HEK293T (cell line): ENCODE measurements at regions not wholly inside any gene's neighbourhood (a gene's known extent, or its start where the extent isn't known, plus 50 kb on each side); places are given as distances from the start of the nearest gene placed in this dataset.

Experiments
- CTCF ChIA-PET: fragments of 350-600 bp; formaldehyde crosslinking; extraction: SDS; loops from one replicate; lab custom pipeline; 2021; ENCODE audit warnings: antibody characterized with exemption, inconsistent platforms; lab: Yijun Ruan, JAX
- POLR2A ChIA-PET: fragments of 350-600 bp; formaldehyde crosslinking; extraction: SDS; loops from one replicate; lab custom pipeline; 2020; ENCODE audit warnings: antibody characterized with exemption, inconsistent platforms; lab: Yijun Ruan, JAX
- DNase-seq: peaks from one replicate; pipeline ENCODE4 v3.0.0; 2012; ENCODE audit warnings: mixed read lengths; ENCODE audit errors: extremely low spot score
- ARNT ChIP-seq: fragments of 450-650 bp; IDR thresholded peaks from 2 replicates; pipeline ENCODE4 v1.6.1; 2017; ENCODE audit warnings: mild to moderate bottlenecking
- BHLHE40 ChIP-seq: fragments of 450-650 bp; IDR thresholded peaks from 2 replicates; pipeline ENCODE4 v1.6.1; 2016; ENCODE audit warnings: mild to moderate bottlenecking, moderate library complexity, borderline replicate concordance
- CTBP1 ChIP-seq: fragments of 450-650 bp; IDR thresholded peaks from 2 replicates; pipeline ENCODE4 v1.6.1; 2016; ENCODE audit warnings: borderline replicate concordance
- ELF4 ChIP-seq: fragments of 450-650 bp; IDR thresholded peaks from 2 replicates; pipeline ENCODE4 v1.6.1; 2017; ENCODE audit warnings: antibody characterized with exemption
- FOXA1 ChIP-seq: fragments of 450-650 bp; IDR thresholded peaks from 2 replicates; pipeline ENCODE4 v1.6.1; 2016; ENCODE audit warnings: mild to moderate bottlenecking
- FOXK2 ChIP-seq: fragments of 450-650 bp; IDR thresholded peaks from 2 replicates; pipeline ENCODE4 v1.6.1; 2016; ENCODE audit warnings: mild to moderate bottlenecking
- FOXM1 ChIP-seq: fragments of 450-650 bp; IDR thresholded peaks from 2 replicates; pipeline ENCODE4 v1.6.1; 2017; ENCODE audit warnings: mild to moderate bottlenecking, borderline replicate concordance
- HDGF ChIP-seq: fragments of 450-650 bp; IDR thresholded peaks from 2 replicates; pipeline ENCODE4 v1.6.1; 2017; ENCODE audit warnings: antibody characterized with exemption, borderline replicate concordance
- L3MBTL2 ChIP-seq: fragments of 450-650 bp; conservative IDR thresholded peaks from 2 replicates; pipeline ENCODE4 v1.6.1; 2016; ENCODE audit warnings: mild to moderate bottlenecking
- LEF1 ChIP-seq: fragments of 450-650 bp; IDR thresholded peaks from 2 replicates; pipeline ENCODE4 v1.6.1; 2017; ENCODE audit warnings: mild to moderate bottlenecking, borderline replicate concordance
- NFRKB ChIP-seq: fragments of 450-650 bp; IDR thresholded peaks from 2 replicates; pipeline ENCODE4 v1.6.1; 2016; ENCODE audit warnings: mild to moderate bottlenecking, moderate library complexity
- SP1 ChIP-seq: fragments of 450-650 bp; IDR thresholded peaks from 2 replicates; pipeline ENCODE4 v1.6.1; 2017
- SUZ12 ChIP-seq: fragments of 450-650 bp; IDR thresholded peaks from 2 replicates; pipeline ENCODE4 v1.6.1; 2016; ENCODE audit warnings: mild to moderate bottlenecking
- TARDBP ChIP-seq: fragments of 450-650 bp; IDR thresholded peaks from 2 replicates; pipeline ENCODE4 v1.6.1; 2016
- ZNF384 ChIP-seq: fragments of 450-650 bp; IDR thresholded peaks from 2 replicates; pipeline ENCODE4 v1.6.1; 2016
- TF ChIP-seq, protein P1 (sequence below): fragments of 450-650 bp; IDR thresholded peaks from 2 replicates; pipeline ENCODE4 v1.6.1; 2016

DNA sequence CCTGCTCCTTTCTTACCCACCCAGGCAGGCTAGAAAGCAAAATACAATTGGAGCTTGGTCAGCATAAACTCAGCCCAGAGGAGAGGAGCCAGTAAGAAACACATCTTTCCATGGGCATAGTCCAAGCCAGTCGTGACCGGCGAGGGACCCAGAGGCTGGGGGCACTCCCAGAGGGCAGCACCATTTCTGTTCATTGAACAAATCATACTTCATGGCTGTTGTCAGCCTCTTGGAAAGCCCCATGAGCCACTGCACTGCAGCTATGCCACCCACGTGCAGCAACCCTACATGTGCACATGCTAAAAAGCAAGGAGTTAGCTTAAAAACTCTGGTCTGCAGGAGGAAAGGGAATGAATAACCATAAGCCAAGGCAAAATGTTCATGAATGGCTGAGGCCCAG, 90.0 kb upstream of the CDKN3 start:
- ChIA-PET POLR2A (no interaction called here), CTCF (interaction anchor here (3.1 kb wide), 1 partner anchor 22 kb away, joined by 11 read pairs; no protein-coding TSS in a partner anchor)
- TF ChIP-seq ZNF384 (no peak), SUZ12 (no peak), FOXK2 (no peak), ARNT (no peak), SP1 (no peak), ELF4 (no peak), CTBP1 (no peak), FOXM1 (no peak), LEF1 (no peak), L3MBTL2 (no peak), FOXA1 (no peak)
- no peak for DNase-seq

DNA sequence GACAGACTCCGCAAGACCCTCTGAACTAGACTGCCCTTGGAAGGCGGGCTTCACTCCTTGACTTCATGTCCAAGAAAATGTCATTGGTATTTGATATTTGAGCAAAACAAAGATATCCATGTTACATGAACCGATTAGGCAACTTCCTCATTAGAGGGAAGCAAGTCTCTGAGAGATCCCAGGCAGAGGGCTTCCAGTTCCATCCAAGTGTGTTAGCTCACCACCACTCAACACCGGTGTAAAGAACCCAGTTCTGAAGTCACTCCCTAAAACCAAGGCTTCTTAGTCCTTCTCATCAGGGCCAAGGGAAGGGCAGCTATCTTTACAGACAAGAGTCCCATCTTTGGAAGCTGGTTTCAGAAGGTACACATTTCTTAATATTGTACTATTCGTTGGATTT, 87.2 kb upstream of the CDKN3 start:
- POLR2A ChIA-PET = no interaction called here
- no peak for DNase-seq
- CTCF ChIA-PET = no interaction called here
- TF ChIP-seq HDGF (no peak), NFRKB (no peak), BHLHE40 (no peak), L3MBTL2 (no peak), LEF1 (no peak), SP1 (no peak), ELF4 (no peak), ARNT (no peak)
- TF ChIP-seq, protein P1, sequence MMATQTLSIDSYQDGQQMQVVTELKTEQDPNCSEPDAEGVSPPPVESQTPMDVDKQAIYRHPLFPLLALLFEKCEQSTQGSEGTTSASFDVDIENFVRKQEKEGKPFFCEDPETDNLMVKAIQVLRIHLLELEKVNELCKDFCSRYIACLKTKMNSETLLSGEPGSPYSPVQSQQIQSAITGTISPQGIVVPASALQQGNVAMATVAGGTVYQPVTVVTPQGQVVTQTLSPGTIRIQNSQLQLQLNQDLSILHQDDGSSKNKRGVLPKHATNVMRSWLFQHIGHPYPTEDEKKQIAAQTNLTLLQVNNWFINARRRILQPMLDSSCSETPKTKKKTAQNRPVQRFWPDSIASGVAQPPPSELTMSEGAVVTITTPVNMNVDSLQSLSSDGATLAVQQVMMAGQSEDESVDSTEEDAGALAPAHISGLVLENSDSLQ = no peak

DNA sequence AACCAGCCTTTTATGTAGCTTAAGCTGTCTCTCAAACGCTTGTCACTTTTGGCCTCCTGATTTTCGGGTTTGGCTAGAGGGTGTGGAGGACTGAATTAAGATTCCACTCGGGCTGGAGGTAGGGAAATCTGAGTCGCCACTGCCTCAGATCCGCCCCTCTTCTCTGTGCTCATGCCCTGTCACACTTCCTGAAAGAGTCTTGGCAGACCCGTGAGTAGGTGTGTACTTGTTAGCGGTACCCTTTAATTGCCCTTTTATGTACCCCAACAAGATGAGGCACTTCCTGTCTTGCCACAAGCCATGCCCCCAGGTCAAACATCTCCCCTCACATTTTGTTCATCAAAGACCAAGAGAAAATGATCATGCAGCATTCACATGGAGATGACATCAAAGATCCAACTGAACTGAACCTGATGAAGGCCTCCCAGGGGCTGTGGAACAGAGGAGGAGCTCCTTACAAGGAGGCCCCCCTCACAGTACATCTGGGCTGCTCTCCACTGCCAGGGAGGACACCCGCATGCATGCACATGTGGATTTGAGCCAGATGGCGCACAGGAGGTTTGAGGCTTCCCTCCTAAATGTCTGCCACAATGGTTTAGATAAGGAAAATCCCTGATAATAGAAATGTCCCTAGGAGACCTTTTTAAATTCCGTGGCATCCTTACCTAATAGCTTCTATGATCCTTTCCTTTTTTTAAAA, 86.5 kb upstream of the CDKN3 start:
- POLR2A ChIA-PET = no interaction called here
- CTCF ChIA-PET = no interaction called here
- no peak for DNase-seq
- TF ChIP-seq FOXA1 (no peak), TARDBP (no peak), CTBP1 (no peak), BHLHE40 (no peak), HDGF (no peak), ELF4 (no peak), ZNF384 (no peak), ARNT (no peak), L3MBTL2 (no peak), FOXM1 (no peak), LEF1 (no peak), NFRKB (no peak), SP1 (no peak), SUZ12 (no peak), FOXK2 (no peak)
- TF ChIP-seq, protein P1 = no peak

DNA sequence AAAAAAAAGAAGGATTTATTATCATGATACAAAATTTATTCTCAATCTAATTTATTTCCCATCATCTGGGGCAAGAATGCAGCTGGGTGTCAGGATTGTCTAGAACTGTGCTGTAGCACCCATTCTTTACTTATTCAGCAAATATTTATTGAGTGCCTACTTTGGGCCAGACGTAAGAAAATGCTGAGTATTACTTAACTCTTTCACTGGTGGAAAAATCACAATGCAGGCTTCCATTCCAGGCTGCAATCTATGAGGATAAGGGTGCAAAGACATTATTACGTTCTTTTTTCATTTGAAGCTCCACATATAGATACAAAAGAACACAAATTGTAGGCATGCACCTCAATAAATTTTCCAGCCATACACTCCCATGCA, 86.0 kb upstream of the CDKN3 start:
- no peak for TF ChIP-seq ELF4
- ChIA-PET CTCF (no interaction called here), POLR2A (no interaction called here)
- DNase-seq = no peak

DNA sequence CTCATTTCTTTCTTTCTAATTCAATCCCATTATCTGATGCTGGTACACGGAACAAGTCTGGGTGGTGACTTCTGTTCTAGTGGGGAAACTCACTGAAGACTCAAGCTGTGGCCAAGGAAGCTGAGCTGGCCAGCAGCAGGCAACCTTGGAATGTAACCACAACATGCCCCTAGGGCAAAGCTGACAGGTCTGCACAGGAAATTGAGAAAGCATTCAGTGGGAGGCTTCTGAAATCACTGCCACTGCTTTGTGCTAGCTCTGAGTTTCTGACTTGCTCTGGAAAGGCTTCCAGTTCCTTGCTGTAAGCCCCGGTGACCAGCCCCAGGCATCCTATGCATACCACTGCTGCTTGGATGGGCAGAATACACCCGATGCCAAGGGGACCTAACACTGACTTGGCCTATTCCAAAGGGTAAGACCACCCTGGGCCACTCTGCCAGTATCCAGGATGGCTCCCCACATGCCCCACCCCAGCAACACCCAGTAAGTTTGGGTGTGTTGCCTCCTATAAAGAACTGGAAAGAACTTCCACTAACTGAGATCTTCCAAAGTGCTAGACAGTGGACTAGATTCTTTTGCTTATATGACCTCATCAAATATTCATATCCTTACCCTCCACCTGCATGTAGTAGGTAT, 84.5 kb upstream of the CDKN3 start:
- TF ChIP-seq FOXK2 (no peak), ZNF384 (no peak), TARDBP (no peak), CTBP1 (no peak), ELF4 (no peak)
- ChIA-PET POLR2A (no interaction called here), CTCF (no interaction called here)
- DNase-seq = no peak

DNA sequence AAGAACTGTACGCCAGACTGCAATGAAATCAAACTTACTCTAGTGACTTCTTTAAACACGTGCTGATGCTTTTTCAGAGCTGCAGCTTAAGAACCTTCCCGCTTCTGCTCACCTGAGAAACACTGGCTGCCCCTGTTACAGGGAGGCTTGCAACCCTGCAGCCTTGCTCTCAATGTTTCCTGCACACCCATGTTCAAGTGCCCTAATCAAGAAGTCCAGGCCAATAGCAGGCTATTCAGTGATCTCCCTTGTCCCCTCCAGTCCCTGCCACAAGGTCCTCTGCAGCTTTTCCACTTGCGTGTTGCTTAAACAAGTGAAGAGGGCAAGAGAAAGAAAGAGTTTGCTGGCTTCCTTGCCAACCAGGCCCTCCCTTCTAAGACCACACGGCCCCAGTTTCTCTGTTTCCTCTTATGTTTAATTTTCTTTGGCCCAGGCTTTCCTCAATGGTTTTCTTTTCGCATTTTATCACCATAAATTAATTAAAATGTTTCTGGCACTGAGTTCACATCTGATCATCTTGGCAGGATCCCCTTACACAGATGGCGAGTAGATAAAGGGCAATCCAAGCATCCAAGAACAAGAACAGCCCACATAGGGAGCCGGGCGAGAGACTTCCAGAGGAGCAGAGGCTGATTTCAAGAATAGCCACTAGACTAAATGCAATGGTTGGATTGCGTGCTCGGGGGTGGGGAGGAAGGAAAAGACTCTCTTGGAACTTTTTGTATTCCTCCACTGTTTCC, 82.3 kb upstream of the CDKN3 start:
- no peak for DNase-seq
- POLR2A ChIA-PET = no interaction called here
- CTCF ChIA-PET = interaction anchor here (0.6 to 1.4 kb wide), 2 partner anchors 15 to 459 kb away, joined by 3 to 5 read pairs; no protein-coding TSS in a partner anchor
- TF ChIP-seq FOXM1 = no peak
- TF ChIP-seq FOXK2 = no peak
- no peak for TF ChIP-seq HDGF
- no peak for TF ChIP-seq NFRKB
- no peak for TF ChIP-seq SUZ12
- TF ChIP-seq ARNT = no peak
- TF ChIP-seq LEF1 = no peak
- no peak for TF ChIP-seq L3MBTL2
- no peak for TF ChIP-seq SP1
- no peak for TF ChIP-seq FOXA1
- TF ChIP-seq ELF4 = no peak
- no peak for TF ChIP-seq BHLHE40
- no peak for TF ChIP-seq CTBP1
- no peak for TF ChIP-seq ZNF384
- no peak for TF ChIP-seq TARDBP
- TF ChIP-seq, protein P1 = no peak
